HCT116 (cell line): ENCODE measurements at regions not wholly inside any gene's neighbourhood (a gene's known extent, or its start where the extent isn't known, plus 50 kb on each side); places are given as distances from the start of the nearest gene placed in this dataset.

ENCODE experiments used
- ATAC-seq: fragments of 200-7000 bp; cut with Tn5 transposase; 2 replicates; pipeline ENCODE4 v1.9.1; 2020; ENCODE audit warnings: mild to moderate bottlenecking, moderate library complexity
- BruUV-seq: library from RNA; stranded (reverse); fragments of 400-500 nt; replicated peaks from 2 replicates; lab custom pipeline; 2021; lab: Mats Ljungman, UMichigan
- CTCF ChIA-PET: fragments of 300-600 bp; sonication (Branson Sonifier 250); formaldehyde crosslinking; loops from one replicate; lab custom pipeline; 2021; ENCODE audit warnings: antibody characterized with exemption; lab: Charles Lee
- POLR2A ChIA-PET: fragments of 300-600, 350-600 bp; sonication (Branson Sonifier 250); formaldehyde crosslinking; loops from one replicate; lab custom pipeline; 2021; ENCODE audit warnings: antibody characterized with exemption; lab: Charles Lee
- RAD21 ChIA-PET, 2 experiments: fragments of 300-600 bp; sonication (Branson Sonifier 250); formaldehyde crosslinking; loops; one replicate each; lab custom pipeline; 2023; ENCODE audit warnings: low total read pairs in 2 of 2; ENCODE audit not compliant: uncharacterized antibody in 2 of 2, unreplicated experiment in 2 of 2, low non-redundant PET in 1 of 2; lab: Charles Lee
- DNase-seq: peaks from one replicate; pipeline ENCODE4 v3.0.0-alpha.2; 2010; ENCODE audit warnings: low read depth, low spot score
- H2AFZ ChIP-seq: fragments of 200-600 bp; shearing (Covaris generic), sonication (generic); 2 replicates; pipeline ENCODE4 v1.6.1; 2017; ENCODE audit warnings: low read depth, mixed run types, mixed read lengths, antibody characterized with exemption, low read length; ENCODE audit not compliant: poor library complexity, severe bottlenecking
- H3K27ac ChIP-seq: 2 replicates; pipeline ENCODE4 v1.5.1; 2012; ENCODE audit warnings: low read depth, low read length
- H3K27me3 ChIP-seq: fragments of 200-600 bp; sonication (generic); 2 replicates; pipeline ENCODE4 v1.6.1; 2016; ENCODE audit warnings: mixed run types, low read length, mixed read lengths; ENCODE audit not compliant: insufficient read depth
- H3K36me3 ChIP-seq, 2 experiments: fragments of 200-500 bp in 1 of 2; fragments of 200-600 bp in 1 of 2; sonication (Bioruptor generic) in 1 of 2; sonication (generic) in 1 of 2; 2 replicates each; pipeline versions ENCODE4 v1.5.1 to v1.6.1; 2014 to 2016; ENCODE audit warnings: low read length in 2 of 2, inconsistent platforms in 1 of 2, mixed read lengths in 1 of 2, mixed run types in 1 of 2; ENCODE audit not compliant: insufficient read depth in 2 of 2, control insufficient read depth in 1 of 2
- H3K4me1 ChIP-seq, 2 experiments: fragments of 200-600 bp in 1 of 2; sonication (generic) in 1 of 2; 2 replicates each; pipeline versions ENCODE4 v1.5.1 to v1.6.1; 2012 to 2017; ENCODE audit warnings: low read length in 2 of 2, inconsistent platforms in 1 of 2, mild to moderate bottlenecking in 1 of 2, mixed read lengths in 1 of 2, mixed run types in 1 of 2, moderate library complexity in 1 of 2; ENCODE audit not compliant: insufficient read depth in 2 of 2, control insufficient read depth in 1 of 2
- H3K4me2 ChIP-seq: fragments of 200-600 bp; sonication (generic); 2 replicates; pipeline ENCODE4 v1.6.1; 2017; ENCODE audit warnings: mixed run types, low read length, mixed read lengths
- H3K4me3 ChIP-seq, 2 experiments: fragments of 200-600 bp in 1 of 2; sonication (generic) in 1 of 2; replicated peaks in 1 of 2; 2 replicates each; pipeline ENCODE4 v1.5.1; 2011 to 2016; ENCODE audit warnings: low read length in 2 of 2, control low read depth in 1 of 2, low read depth in 1 of 2, mild to moderate bottlenecking in 1 of 2, mixed read lengths in 1 of 2, mixed run types in 1 of 2
- H3K79me2 ChIP-seq: fragments of 200-600 bp; sonication (generic); 2 replicates; pipeline ENCODE4 v1.6.1; 2017; ENCODE audit warnings: mild to moderate bottlenecking, mixed run types, low read length, moderate library complexity, mixed read lengths; ENCODE audit not compliant: insufficient read depth
- H3K9ac ChIP-seq: fragments of 200-600 bp; sonication (generic); 2 replicates; pipeline ENCODE4 v1.6.1; 2016; ENCODE audit warnings: low read length, mixed read lengths
- H3K9me2 ChIP-seq: fragments of 200-600 bp; sonication (generic), shearing (Covaris generic); 2 replicates; pipeline ENCODE4 v1.6.1; 2017; ENCODE audit warnings: mixed run types, mild to moderate bottlenecking, moderate library complexity; ENCODE audit not compliant: insufficient read depth
- H3K9me3 ChIP-seq, 2 experiments: fragments of 200-500 bp in 1 of 2; fragments of 200-600 bp in 1 of 2; sonication (Bioruptor generic) in 1 of 2; sonication (generic) in 1 of 2; 2 replicates each; pipeline ENCODE4 v1.6.1; 2014 to 2017; ENCODE audit warnings: low read length in 2 of 2, mixed read lengths in 2 of 2, inconsistent platforms in 1 of 2, low read depth in 1 of 2, mild to moderate bottlenecking in 1 of 2, mixed run types in 1 of 2, moderate library complexity in 1 of 2; ENCODE audit not compliant: control insufficient read depth in 1 of 2, insufficient read depth in 1 of 2
- H4K20me1 ChIP-seq: fragments of 200-600 bp; sonication (generic), shearing (Covaris generic); 2 replicates; pipeline ENCODE4 v1.6.1; 2017; ENCODE audit warnings: mixed run types, mild to moderate bottlenecking, moderate library complexity; ENCODE audit not compliant: insufficient read depth
- EZH2 ChIP-seq: fragments of 200-600 bp; sonication (generic); IDR thresholded peaks from 2 replicates; pipeline ENCODE4 v1.6.1; 2017; ENCODE audit warnings: antibody characterized with exemption, mixed run types
- EZH2phosphoT487 ChIP-seq: fragments of 200-600 bp; IDR thresholded peaks from 2 replicates; pipeline ENCODE4 v1.6.1; 2018; ENCODE audit warnings: antibody characterized with exemption, borderline replicate concordance
- FOSL1 ChIP-seq: IDR thresholded peaks from 2 replicates; pipeline ENCODE4 v1.6.1; 2012; ENCODE audit warnings: low read depth
- SP1 ChIP-seq: IDR thresholded peaks from 2 replicates; pipeline ENCODE4 v1.6.1; 2012; ENCODE audit warnings: low read depth
- TCF7L2 ChIP-seq: IDR thresholded peaks from 2 replicates; pipeline ENCODE4 v1.7.0; 2011; ENCODE audit warnings: borderline replicate concordance, inconsistent platforms; ENCODE audit not compliant: insufficient read depth, insufficient read length; ENCODE audit errors: extremely low read depth
- intact Hi-C: fragments of 100-400 bp; cut with micrococcal nuclease; formaldehyde crosslinking; loops from 2 replicates; pipeline ENCODE4 v1.10.0; 2022
- TF ChIP-seq, protein P1 (sequence below): IDR thresholded peaks from 2 replicates; pipeline ENCODE4 v1.6.1; 2012; ENCODE audit warnings: low read depth
- TF ChIP-seq, protein P2 (sequence below), 3 experiments: fragments of 200-600 bp in 1 of 3; sonication (generic) in 1 of 3; IDR thresholded peaks in 2 of 3; conservative IDR thresholded peaks in 1 of 3; 2 replicates each; pipeline ENCODE4 v1.5.1; 2012 to 2017; ENCODE audit warnings: low read depth in 2 of 3, low read length in 2 of 3, antibody characterized with exemption in 1 of 3, borderline replicate concordance in 1 of 3, control low read depth in 1 of 3, mild to moderate bottlenecking in 1 of 3, mixed read lengths in 1 of 3, mixed run types in 1 of 3, moderate library complexity in 1 of 3; ENCODE audit not compliant: insufficient read depth in 1 of 3
- TF ChIP-seq, protein P3 (sequence below): IDR thresholded peaks from 2 replicates; pipeline ENCODE4 v1.6.1; 2012

DNA sequence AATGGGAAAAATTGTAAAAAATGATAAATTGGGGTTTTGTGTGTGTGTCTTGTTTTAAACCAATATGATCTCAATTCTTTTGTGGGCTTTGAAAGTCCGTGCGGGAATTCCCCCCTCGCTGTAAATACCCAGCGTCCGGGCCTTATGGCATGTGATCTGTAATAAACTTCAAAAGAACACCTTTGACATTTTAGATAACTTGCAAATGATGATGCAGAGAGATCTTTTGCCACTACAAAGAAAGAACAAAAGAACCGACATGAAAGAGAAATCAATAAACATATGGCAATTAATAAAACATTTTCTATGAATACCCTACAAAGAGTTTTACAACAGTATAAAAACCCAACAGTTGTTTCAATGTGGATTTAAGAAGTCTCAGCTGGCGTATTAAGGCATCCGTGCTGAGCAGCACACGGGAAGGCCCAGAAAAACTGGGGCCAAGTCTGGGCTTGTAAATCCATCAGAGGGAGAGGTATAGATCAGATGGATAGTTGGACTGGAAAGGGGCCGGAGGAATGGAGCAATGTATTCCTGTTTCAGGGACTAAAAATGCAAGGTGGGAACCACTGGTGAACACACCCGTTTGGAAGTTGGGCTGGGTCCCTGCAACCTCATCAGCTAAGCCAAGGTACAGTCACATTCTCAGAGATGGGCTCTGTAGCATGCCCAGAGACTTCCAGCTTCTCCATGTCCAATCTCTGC is 115.2 kb downstream of the IRX5 start:
- no peaks in the 10 kb centered on the region for H4K20me1 ChIP-seq
- no peak overlapping the region for H2AFZ ChIP-seq
- no peak for ATAC-seq
- no TSS peak for BruUV-seq
- DNase-seq, result no peak
- H3K9me2 ChIP-seq, result no peaks in the 10 kb centered on the region
- no peak overlapping the region for H3K4me2 ChIP-seq
- H3K36me3 ChIP-seq, result no peaks in the 10 kb centered on the region
- no peak overlapping the region for H3K4me3 ChIP-seq
- H3K27ac ChIP-seq, result no peak overlapping the region
- no peaks in the 10 kb centered on the region for H3K79me2 ChIP-seq
- RAD21 ChIA-PET, result no interaction called here
- CTCF ChIA-PET, result interaction anchor here (1.0 kb wide), 1 partner anchor 11 kb away, joined by 3 read pairs; no protein-coding TSS in a partner anchor
- no peaks in the 10 kb centered on the region for H3K9me3 ChIP-seq
- intact Hi-C loops, result no loop called here
- no peak overlapping the region for H3K9ac ChIP-seq
- TF ChIP-seq, protein P1, sequence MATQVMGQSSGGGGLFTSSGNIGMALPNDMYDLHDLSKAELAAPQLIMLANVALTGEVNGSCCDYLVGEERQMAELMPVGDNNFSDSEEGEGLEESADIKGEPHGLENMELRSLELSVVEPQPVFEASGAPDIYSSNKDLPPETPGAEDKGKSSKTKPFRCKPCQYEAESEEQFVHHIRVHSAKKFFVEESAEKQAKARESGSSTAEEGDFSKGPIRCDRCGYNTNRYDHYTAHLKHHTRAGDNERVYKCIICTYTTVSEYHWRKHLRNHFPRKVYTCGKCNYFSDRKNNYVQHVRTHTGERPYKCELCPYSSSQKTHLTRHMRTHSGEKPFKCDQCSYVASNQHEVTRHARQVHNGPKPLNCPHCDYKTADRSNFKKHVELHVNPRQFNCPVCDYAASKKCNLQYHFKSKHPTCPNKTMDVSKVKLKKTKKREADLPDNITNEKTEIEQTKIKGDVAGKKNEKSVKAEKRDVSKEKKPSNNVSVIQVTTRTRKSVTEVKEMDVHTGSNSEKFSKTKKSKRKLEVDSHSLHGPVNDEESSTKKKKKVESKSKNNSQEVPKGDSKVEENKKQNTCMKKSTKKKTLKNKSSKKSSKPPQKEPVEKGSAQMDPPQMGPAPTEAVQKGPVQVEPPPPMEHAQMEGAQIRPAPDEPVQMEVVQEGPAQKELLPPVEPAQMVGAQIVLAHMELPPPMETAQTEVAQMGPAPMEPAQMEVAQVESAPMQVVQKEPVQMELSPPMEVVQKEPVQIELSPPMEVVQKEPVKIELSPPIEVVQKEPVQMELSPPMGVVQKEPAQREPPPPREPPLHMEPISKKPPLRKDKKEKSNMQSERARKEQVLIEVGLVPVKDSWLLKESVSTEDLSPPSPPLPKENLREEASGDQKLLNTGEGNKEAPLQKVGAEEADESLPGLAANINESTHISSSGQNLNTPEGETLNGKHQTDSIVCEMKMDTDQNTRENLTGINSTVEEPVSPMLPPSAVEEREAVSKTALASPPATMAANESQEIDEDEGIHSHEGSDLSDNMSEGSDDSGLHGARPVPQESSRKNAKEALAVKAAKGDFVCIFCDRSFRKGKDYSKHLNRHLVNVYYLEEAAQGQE, result no peak
- TF ChIP-seq TCF7L2 (no peak), EZH2 (no peak), SP1 (no peak), EZH2phosphoT487 (no peak), FOSL1 (no peak)
- TF ChIP-seq, protein P2, sequence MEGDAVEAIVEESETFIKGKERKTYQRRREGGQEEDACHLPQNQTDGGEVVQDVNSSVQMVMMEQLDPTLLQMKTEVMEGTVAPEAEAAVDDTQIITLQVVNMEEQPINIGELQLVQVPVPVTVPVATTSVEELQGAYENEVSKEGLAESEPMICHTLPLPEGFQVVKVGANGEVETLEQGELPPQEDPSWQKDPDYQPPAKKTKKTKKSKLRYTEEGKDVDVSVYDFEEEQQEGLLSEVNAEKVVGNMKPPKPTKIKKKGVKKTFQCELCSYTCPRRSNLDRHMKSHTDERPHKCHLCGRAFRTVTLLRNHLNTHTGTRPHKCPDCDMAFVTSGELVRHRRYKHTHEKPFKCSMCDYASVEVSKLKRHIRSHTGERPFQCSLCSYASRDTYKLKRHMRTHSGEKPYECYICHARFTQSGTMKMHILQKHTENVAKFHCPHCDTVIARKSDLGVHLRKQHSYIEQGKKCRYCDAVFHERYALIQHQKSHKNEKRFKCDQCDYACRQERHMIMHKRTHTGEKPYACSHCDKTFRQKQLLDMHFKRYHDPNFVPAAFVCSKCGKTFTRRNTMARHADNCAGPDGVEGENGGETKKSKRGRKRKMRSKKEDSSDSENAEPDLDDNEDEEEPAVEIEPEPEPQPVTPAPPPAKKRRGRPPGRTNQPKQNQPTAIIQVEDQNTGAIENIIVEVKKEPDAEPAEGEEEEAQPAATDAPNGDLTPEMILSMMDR (IDR thresholded peaks at IDR 0.05 in 2 of 3, conservative IDR thresholded peaks at IDR 0.05 in 1 of 3; ENCODE audit: borderline replicate concordance in 1 of 3, insufficient read depth in 1 of 3, low read depth in 2 of 3, low read length in 2 of 3), result no peak
- TF ChIP-seq, protein P3, sequence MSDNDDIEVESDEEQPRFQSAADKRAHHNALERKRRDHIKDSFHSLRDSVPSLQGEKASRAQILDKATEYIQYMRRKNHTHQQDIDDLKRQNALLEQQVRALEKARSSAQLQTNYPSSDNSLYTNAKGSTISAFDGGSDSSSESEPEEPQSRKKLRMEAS, result no peak
- TF ChIP-seq, all 23 proteins: peak for 0
- POLR2A ChIA-PET, result no interaction called here
- no peaks in the 10 kb centered on the region for H3K27me3 ChIP-seq
- H3K4me1 ChIP-seq, result no peaks in the 10 kb centered on the region
